HL-60 (cell line): ENCODE measurements at regions not wholly inside any gene's neighbourhood (a gene's known extent, or its start where the extent isn't known, plus 50 kb on each side); places are given as distances from the start of the nearest gene placed in this dataset.

ENCODE experiments used
- DNase-seq, 2 experiments: peaks; one replicate each; pipeline ENCODE4 v3.0.0-alpha.2; 2010 to 2020; ENCODE audit warnings: low read depth in 1 of 2, low spot score in 1 of 2
- H3K27ac ChIP-seq: fragments of 250-450 bp; sonication (Bioruptor Pico); replicated peaks from 2 replicates; pipeline ENCODE4 v1.5.1; 2020; ENCODE audit warnings: mild to moderate bottlenecking, moderate library complexity
- H3K27me3 ChIP-seq: fragments of 250-450 bp; sonication (Bioruptor Pico); 2 replicates; pipeline ENCODE4 v1.5.1; 2021; ENCODE audit warnings: mild to moderate bottlenecking, moderate library complexity; ENCODE audit not compliant: insufficient read depth, poor library complexity, severe bottlenecking
- H3K4me3 ChIP-seq: replicated peaks from 2 replicates; pipeline ENCODE4 v1.5.1; 2011; ENCODE audit warnings: mild to moderate bottlenecking, control low read depth, low read length; ENCODE audit not compliant: insufficient read depth
- CTCF ChIP-seq: IDR thresholded peaks from one replicate; pipeline ENCODE4 v1.5.1; 2011; ENCODE audit warnings: low read length, control low read depth, inconsistent platforms; ENCODE audit not compliant: insufficient read depth
- GABPA ChIP-seq: IDR thresholded peaks from 2 replicates; pipeline ENCODE4 v1.6.1; 2012; ENCODE audit warnings: low read depth
- POLR2AphosphoS5 ChIP-seq: IDR thresholded peaks from 2 replicates; pipeline ENCODE4 v1.6.1; 2012; ENCODE audit warnings: low read depth
- SPI1 ChIP-seq: IDR thresholded peaks from 2 replicates; pipeline ENCODE4 v1.6.1; 2012; ENCODE audit warnings: low read depth, mild to moderate bottlenecking, borderline replicate concordance
- TF ChIP-seq, protein P1 (sequence below): IDR thresholded peaks from 2 replicates; pipeline ENCODE4 v1.6.1; 2012; ENCODE audit warnings: low read depth; ENCODE audit not compliant: insufficient replicate concordance

DNA sequence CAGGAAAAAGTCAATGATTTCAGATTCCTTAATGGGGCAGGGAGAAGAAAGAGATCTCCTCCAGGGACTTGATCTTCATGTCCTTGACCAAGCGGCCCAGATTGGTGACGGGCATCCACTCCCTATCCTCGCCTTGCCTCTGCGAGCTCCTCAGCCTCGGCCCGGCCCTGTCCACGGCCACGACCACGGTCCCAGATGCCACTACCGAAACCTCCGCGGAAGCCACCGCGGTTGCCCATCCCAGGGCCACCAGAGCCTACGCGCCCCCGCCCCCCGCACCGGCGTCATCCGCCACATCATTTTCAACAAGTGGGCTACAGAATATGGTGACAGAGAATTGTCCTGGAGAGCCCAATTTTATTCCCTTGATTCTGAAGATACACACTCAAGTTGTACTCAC, 751.2 kb upstream of the PABPC4L start:
- H3K27me3 ChIP-seq, result no peaks in the 10 kb centered on the region
- no peak overlapping the region for H3K4me3 ChIP-seq
- H3K27ac ChIP-seq, result no peak overlapping the region
- DNase-seq, result no peak
- TF ChIP-seq, protein P1, sequence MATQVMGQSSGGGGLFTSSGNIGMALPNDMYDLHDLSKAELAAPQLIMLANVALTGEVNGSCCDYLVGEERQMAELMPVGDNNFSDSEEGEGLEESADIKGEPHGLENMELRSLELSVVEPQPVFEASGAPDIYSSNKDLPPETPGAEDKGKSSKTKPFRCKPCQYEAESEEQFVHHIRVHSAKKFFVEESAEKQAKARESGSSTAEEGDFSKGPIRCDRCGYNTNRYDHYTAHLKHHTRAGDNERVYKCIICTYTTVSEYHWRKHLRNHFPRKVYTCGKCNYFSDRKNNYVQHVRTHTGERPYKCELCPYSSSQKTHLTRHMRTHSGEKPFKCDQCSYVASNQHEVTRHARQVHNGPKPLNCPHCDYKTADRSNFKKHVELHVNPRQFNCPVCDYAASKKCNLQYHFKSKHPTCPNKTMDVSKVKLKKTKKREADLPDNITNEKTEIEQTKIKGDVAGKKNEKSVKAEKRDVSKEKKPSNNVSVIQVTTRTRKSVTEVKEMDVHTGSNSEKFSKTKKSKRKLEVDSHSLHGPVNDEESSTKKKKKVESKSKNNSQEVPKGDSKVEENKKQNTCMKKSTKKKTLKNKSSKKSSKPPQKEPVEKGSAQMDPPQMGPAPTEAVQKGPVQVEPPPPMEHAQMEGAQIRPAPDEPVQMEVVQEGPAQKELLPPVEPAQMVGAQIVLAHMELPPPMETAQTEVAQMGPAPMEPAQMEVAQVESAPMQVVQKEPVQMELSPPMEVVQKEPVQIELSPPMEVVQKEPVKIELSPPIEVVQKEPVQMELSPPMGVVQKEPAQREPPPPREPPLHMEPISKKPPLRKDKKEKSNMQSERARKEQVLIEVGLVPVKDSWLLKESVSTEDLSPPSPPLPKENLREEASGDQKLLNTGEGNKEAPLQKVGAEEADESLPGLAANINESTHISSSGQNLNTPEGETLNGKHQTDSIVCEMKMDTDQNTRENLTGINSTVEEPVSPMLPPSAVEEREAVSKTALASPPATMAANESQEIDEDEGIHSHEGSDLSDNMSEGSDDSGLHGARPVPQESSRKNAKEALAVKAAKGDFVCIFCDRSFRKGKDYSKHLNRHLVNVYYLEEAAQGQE, result no peak
- no peak for TF ChIP-seq GABPA
- no peak for TF ChIP-seq SPI1
- no peak for TF ChIP-seq CTCF
- TF ChIP-seq POLR2AphosphoS5, result no peak

- no peaks in the 10 kb centered on the region for H3K27me3 ChIP-seq
- no peak overlapping the region for H3K4me3 ChIP-seq
- DNase-seq, result no peak
- H3K27ac ChIP-seq, result no peak overlapping the region
- no peak for TF ChIP-seq GABPA
- TF ChIP-seq POLR2AphosphoS5, result no peak
- TF ChIP-seq, protein P1, result no peak
- no peak for TF ChIP-seq SPI1
- TF ChIP-seq CTCF, result no peak
Measured at GRCh38 chr4:134952305-134952704, 750.7 kb upstream of the PABPC4L start.

- Histone ChIP-seq H3K27me3 (no peaks in the 10 kb centered on the region), H3K27ac (no peak overlapping the region), H3K4me3 (no peak overlapping the region)
- DNase-seq, result no peak
- TF ChIP-seq GABPA (no peak), SPI1 (no peak), CTCF (no peak), POLR2AphosphoS5 (no peak)
- TF ChIP-seq, protein P1, result no peak
Measured at GRCh38 chr4:134948110-134948642, 746.6 kb upstream of the PABPC4L start.
